KMS-11 (cell line): ENCODE measurements at regions not wholly inside any gene's neighbourhood (a gene's known extent, or its start where the extent isn't known, plus 50 kb on each side); places are given as distances from the start of the nearest gene placed in this dataset.

ENCODE experiments used
- H2AFZ ChIP-seq: fragments of 200-600 bp; sonication (generic); 2 replicates; pipeline ENCODE4 v1.6.1; 2016; ENCODE audit warnings: antibody characterized with exemption, mixed run types, low read depth
- H3K27ac ChIP-seq: fragments of 200-600 bp; sonication (generic); 2 replicates; pipeline ENCODE4 v1.6.1; 2016; ENCODE audit warnings: mild to moderate bottlenecking, mixed run types
- H3K27me3 ChIP-seq: fragments of 200-600 bp; sonication (generic); 2 replicates; pipeline ENCODE4 v1.6.1; 2017; ENCODE audit warnings: mild to moderate bottlenecking, low read depth, mixed run types, moderate library complexity; ENCODE audit not compliant: insufficient read depth
- H3K36me3 ChIP-seq: fragments of 200-600 bp; sonication (generic); 2 replicates; pipeline ENCODE4 v1.6.1; 2017; ENCODE audit warnings: mild to moderate bottlenecking, mixed run types; ENCODE audit not compliant: insufficient read depth
- H3K4me1 ChIP-seq: fragments of 200-600 bp; sonication (generic); 2 replicates; pipeline ENCODE4 v1.6.1; 2016; ENCODE audit warnings: mild to moderate bottlenecking, low read depth, mixed run types; ENCODE audit not compliant: poor library complexity, severe bottlenecking
- H3K4me2 ChIP-seq: fragments of 200-600 bp; sonication (generic); 2 replicates; pipeline ENCODE4 v1.7.0; 2016; ENCODE audit warnings: mild to moderate bottlenecking, mixed run types
- H3K4me3 ChIP-seq: fragments of 200-600 bp; sonication (generic); IDR thresholded peaks from 2 replicates; pipeline ENCODE4 v1.6.1; 2017; ENCODE audit warnings: low read depth, low read length, mixed read lengths; ENCODE audit not compliant: insufficient read depth
- H3K79me2 ChIP-seq: fragments of 200-600 bp; sonication (generic); 2 replicates; pipeline ENCODE4 v1.6.1; 2016; ENCODE audit warnings: low read depth, mixed run types; ENCODE audit not compliant: insufficient read depth
- H3K9ac ChIP-seq: fragments of 200-600 bp; sonication (generic); 2 replicates; pipeline ENCODE4 v1.6.1; 2016; ENCODE audit warnings: mild to moderate bottlenecking, mixed run types
- H4K20me1 ChIP-seq: fragments of 200-600 bp; sonication (generic); 2 replicates; pipeline ENCODE4 v1.6.1; 2016; ENCODE audit warnings: mild to moderate bottlenecking, mixed run types; ENCODE audit not compliant: insufficient read depth
- TF ChIP-seq, protein P1 (sequence below): fragments of 200-600 bp; sonication (generic); conservative IDR thresholded peaks from 2 replicates; pipeline ENCODE4 v1.6.1; 2017; ENCODE audit warnings: low read depth, mild to moderate bottlenecking, antibody characterized with exemption, low read length, moderate library complexity, mixed read lengths

DNA sequence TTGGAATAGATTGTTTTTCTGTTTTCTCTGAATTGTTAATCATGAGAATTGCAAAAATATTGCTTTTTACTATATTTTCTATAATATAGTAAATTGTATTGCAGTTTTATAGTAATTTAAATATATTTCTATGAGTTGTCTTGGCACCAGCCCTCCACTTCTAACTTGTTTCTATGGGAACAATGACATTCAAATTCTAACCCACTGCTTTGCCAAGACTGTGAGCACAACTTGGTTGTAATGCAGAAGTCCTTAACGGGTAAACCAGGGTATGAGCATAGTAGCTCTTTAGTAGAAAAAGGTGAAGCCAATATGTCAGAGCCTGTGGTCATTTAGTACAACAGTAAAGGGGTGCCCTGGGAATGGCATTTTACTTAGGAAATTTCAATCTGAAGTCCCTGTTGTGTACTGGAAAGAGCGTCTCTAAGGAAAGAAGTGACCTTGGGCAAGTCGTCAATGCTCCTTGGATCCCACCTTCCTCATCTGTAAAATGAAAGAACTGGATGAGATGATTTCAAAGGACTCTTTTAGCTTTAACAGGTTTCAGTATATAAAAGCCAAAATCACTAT is 283.3 kb downstream of the ATP23 start:
- Histone ChIP-seq H3K4me1 (no peaks in the 10 kb centered on the region), H3K79me2 (no peaks in the 10 kb centered on the region), H3K27me3 (no peaks in the 10 kb centered on the region), H3K27ac (no peak overlapping the region), H3K4me2 (no peak overlapping the region), H3K9ac (no peak overlapping the region), H2AFZ (no peak overlapping the region), H4K20me1 (no peaks in the 10 kb centered on the region), H3K4me3 (no peak overlapping the region), H3K36me3 (no peaks in the 10 kb centered on the region)
- TF ChIP-seq, protein P1, sequence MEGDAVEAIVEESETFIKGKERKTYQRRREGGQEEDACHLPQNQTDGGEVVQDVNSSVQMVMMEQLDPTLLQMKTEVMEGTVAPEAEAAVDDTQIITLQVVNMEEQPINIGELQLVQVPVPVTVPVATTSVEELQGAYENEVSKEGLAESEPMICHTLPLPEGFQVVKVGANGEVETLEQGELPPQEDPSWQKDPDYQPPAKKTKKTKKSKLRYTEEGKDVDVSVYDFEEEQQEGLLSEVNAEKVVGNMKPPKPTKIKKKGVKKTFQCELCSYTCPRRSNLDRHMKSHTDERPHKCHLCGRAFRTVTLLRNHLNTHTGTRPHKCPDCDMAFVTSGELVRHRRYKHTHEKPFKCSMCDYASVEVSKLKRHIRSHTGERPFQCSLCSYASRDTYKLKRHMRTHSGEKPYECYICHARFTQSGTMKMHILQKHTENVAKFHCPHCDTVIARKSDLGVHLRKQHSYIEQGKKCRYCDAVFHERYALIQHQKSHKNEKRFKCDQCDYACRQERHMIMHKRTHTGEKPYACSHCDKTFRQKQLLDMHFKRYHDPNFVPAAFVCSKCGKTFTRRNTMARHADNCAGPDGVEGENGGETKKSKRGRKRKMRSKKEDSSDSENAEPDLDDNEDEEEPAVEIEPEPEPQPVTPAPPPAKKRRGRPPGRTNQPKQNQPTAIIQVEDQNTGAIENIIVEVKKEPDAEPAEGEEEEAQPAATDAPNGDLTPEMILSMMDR, result no peak

DNA sequence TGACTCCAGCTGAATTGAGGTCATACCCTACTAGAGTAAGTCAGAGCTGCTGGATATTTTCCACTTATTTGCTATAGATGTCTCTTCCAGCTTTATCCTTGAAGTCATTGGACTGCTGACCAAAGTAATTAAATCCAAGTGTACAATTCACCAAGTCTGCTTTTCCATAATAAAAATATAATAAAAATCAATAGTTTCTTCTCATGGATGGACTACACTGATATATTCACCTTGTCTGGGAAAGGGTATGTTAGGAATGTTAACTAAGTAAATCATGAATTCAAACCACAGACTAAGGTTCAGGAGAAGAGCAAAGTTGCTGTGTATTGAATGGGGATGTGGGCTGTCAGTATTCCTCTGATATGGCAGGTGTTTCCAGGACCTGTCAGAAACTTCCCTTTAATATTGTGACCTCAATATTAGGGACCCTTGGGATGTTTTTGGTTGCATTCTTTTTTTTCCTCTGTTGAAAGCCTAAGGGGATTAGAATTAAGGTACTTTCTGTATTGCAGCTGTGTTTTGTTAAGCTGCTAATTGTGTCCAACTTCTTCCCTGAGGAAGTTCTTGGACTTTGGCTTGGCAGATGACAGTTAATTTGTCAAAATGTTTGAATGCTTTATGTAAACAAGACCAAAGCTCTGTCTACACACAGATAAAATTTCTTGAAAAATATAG is 284.0 kb downstream of the ATP23 start:
- Histone ChIP-seq H4K20me1 (no peaks in the 10 kb centered on the region), H3K9ac (no peak overlapping the region), H3K27me3 (no peaks in the 10 kb centered on the region), H3K4me2 (no peak overlapping the region), H3K27ac (no peak overlapping the region), H3K4me1 (no peaks in the 10 kb centered on the region), H2AFZ (no peak overlapping the region), H3K79me2 (no peaks in the 10 kb centered on the region), H3K4me3 (no peak overlapping the region), H3K36me3 (no peaks in the 10 kb centered on the region)
- TF ChIP-seq, protein P1, result no peak

DNA sequence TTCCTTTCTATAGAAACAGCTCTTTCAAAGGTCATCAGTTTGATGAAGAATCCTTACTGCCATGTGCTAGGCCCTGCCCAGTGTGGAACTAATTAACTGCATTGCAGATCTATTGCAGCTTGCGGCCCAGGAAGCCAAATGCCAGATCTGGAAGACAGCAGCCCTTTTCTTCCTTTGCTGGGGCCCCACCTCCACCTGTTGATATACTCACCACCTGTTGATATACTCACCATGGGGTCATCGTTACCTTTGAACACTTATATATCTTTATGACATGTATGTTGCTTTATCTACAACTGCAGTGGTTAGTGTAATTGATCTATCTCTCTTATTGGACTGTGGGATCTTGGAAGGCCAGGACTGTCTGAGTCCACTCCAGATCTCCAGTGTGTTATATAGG is 292.5 kb downstream of the ATP23 start:
- H2AFZ ChIP-seq, result no peak overlapping the region
- TF ChIP-seq, protein P1, result no peak
- H3K79me2 ChIP-seq, result no peaks in the 10 kb centered on the region
- H3K36me3 ChIP-seq, result no peaks in the 10 kb centered on the region
- no peak overlapping the region for H3K27ac ChIP-seq
- H3K27me3 ChIP-seq, result no peaks in the 10 kb centered on the region
- no peak overlapping the region for H3K9ac ChIP-seq
- H3K4me1 ChIP-seq, result no peaks in the 10 kb centered on the region
- no peaks in the 10 kb centered on the region for H4K20me1 ChIP-seq
- no peak overlapping the region for H3K4me2 ChIP-seq
- H3K4me3 ChIP-seq, result no peak overlapping the region

DNA sequence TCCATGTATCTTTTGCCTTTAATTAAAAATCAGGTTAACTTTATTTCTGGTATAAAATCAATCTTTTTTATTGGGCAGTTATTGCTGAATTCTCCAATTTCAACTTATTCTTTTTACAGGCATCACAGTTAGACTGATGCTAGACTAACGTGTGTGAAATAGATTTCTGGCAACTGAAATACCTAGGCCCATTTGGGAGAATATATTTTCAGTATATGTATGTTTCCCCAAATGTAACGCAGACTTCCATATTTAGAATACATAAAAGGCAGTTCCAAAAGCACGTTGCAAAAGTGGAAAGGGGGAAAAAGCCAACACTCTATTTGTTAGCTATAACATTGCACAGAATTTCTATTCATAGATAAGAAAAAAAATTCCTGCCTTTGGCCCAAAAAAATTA is 297.0 kb downstream of the ATP23 start:
- Histone ChIP-seq H3K4me2 (no peak overlapping the region), H3K27ac (no peak overlapping the region), H3K79me2 (no peaks in the 10 kb centered on the region), H3K4me1 (no peaks in the 10 kb centered on the region), H3K4me3 (no peak overlapping the region), H3K9ac (no peak overlapping the region), H3K27me3 (no peaks in the 10 kb centered on the region), H2AFZ (no peak overlapping the region), H3K36me3 (no peaks in the 10 kb centered on the region), H4K20me1 (no peaks in the 10 kb centered on the region)
- TF ChIP-seq, protein P1, result no peak
